ENCODE measurements at regions not wholly inside any gene's neighbourhood (a gene's known extent, or its start where the extent isn't known, plus 50 kb on each side); places are given as distances from the start of the nearest gene placed in this dataset.
"Not testable (repeated sequence)": the region's sequence is repeated elsewhere in the genome, so short reads cannot be mapped to it uniquely, and the experiment has no call there.

DNA sequence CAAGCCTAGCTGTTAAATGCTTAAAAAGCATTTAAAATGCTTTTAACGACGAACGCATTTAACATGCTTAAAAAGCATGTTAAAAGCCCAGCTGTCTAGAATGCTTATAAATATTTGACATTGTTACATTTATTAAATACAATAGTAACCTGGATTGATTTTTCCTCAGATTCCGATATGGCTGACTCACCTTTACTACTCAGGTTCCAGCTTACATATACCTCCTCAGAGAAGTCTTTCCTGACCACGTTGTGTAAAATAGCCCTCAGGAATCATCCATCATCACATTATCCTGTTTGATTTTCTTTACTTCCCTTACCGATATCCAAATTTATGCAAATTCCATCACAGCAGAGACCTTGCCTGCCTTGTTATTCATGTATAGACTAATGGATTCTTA, 51.4 kb downstream of the SLC41A2 start:
- no peaks in the 10 kb centered on the region for H3K9me3 ChIP-seq (ENCODE audit: insufficient read depth, low read depth, low read length)
- no peaks in the 10 kb centered on the region for H3K36me3 ChIP-seq (ENCODE audit: insufficient read depth, low read length)
- no peak overlapping the region for H3K27ac Mint-ChIP-seq (ENCODE audit: unreplicated experiment)
- no peak overlapping the region for H3K4me2 ChIP-seq (ENCODE audit: low read length)
- peaks cover 4% of the 10 kb centered on the region for H3K4me1 ChIP-seq (ENCODE audit: insufficient read depth, low read length)
- H3K4me1 Mint-ChIP-seq (ENCODE audit: low read depth, unreplicated experiment), result peaks cover 10% of the 10 kb centered on the region
- no peak for DNase-seq (ENCODE audit: low read depth)
- H3K4me3 ChIP-seq (ENCODE audit: insufficient read depth, low read depth, low read length), result no peak overlapping the region
- FAIRE-seq, result no peak
- TF ChIP-seq, protein P1, sequence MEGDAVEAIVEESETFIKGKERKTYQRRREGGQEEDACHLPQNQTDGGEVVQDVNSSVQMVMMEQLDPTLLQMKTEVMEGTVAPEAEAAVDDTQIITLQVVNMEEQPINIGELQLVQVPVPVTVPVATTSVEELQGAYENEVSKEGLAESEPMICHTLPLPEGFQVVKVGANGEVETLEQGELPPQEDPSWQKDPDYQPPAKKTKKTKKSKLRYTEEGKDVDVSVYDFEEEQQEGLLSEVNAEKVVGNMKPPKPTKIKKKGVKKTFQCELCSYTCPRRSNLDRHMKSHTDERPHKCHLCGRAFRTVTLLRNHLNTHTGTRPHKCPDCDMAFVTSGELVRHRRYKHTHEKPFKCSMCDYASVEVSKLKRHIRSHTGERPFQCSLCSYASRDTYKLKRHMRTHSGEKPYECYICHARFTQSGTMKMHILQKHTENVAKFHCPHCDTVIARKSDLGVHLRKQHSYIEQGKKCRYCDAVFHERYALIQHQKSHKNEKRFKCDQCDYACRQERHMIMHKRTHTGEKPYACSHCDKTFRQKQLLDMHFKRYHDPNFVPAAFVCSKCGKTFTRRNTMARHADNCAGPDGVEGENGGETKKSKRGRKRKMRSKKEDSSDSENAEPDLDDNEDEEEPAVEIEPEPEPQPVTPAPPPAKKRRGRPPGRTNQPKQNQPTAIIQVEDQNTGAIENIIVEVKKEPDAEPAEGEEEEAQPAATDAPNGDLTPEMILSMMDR (IDR thresholded peaks at IDR 0.05; ENCODE audit: insufficient read depth, low read depth, low read length), result no peak
- TF ChIP-seq EZH2 (IDR thresholded peaks at IDR 0.05; ENCODE audit: insufficient read depth, low read length), result no peak
- no peaks in the 10 kb centered on the region for H3K27me3 Mint-ChIP-seq (ENCODE audit: low read depth, unreplicated experiment)
- H3K27me3 ChIP-seq (ENCODE audit: insufficient read depth, low read length), result peaks cover 5% of the 10 kb centered on the region
- no peak overlapping the region for H3K27ac ChIP-seq (ENCODE audit: low read depth, low read length)
- H2AFZ ChIP-seq (ENCODE audit: low read depth, low read length), result no peak overlapping the region
- no peak overlapping the region for H3K4me3 Mint-ChIP-seq (ENCODE audit: unreplicated experiment)
- H3K79me2 ChIP-seq (ENCODE audit: insufficient read depth, low read length), result no peaks in the 10 kb centered on the region
- H3K36me3 Mint-ChIP-seq (ENCODE audit: low read depth, unreplicated experiment), result peaks cover 7% of the 10 kb centered on the region
- H3K9ac ChIP-seq (ENCODE audit: low read length), result no peak overlapping the region
- H4K20me1 ChIP-seq (ENCODE audit: insufficient read depth, low read length), result peaks cover 5% of the 10 kb centered on the region
- no peaks in the 10 kb centered on the region for H3K9me3 Mint-ChIP-seq (ENCODE audit: unreplicated experiment)

DNA sequence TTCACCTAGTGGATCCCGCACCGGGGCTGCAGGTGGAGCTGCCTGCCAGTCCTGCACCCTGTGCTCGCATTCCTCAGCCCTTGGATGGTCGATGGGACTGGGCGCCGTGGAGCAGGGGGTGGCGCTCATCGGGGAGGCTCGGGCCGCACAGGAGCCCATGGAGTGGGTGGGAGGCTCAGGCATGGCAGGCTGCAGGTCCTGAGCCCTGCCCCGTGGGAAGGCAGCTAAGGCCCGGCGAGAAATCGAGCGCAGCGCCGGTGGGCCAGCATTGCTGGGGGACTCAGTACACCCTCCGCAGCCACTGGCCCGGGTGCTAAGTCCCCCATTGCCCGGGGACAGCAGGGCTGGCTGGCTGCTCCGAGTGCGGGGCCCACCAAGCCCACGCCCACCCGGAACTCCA, 52.6 kb downstream of the SLC41A2 start:
- H2AFZ ChIP-seq (ENCODE audit: low read depth, low read length); H3K79me2 ChIP-seq (ENCODE audit: insufficient read depth, low read length); H3K36me3 Mint-ChIP-seq (ENCODE audit: low read depth, unreplicated experiment); H4K20me1 ChIP-seq (ENCODE audit: insufficient read depth, low read length); H3K36me3 ChIP-seq (ENCODE audit: insufficient read depth, low read length); H3K27ac Mint-ChIP-seq (ENCODE audit: unreplicated experiment); H3K4me3 ChIP-seq (ENCODE audit: insufficient read depth, low read depth, low read length); H3K4me3 Mint-ChIP-seq (ENCODE audit: unreplicated experiment); H3K27ac ChIP-seq (ENCODE audit: low read depth, low read length); H3K4me2 ChIP-seq (ENCODE audit: low read length); FAIRE-seq; DNase-seq (ENCODE audit: low read depth); H3K9me3 Mint-ChIP-seq (ENCODE audit: unreplicated experiment); H3K27me3 ChIP-seq (ENCODE audit: insufficient read depth, low read length); H3K27me3 Mint-ChIP-seq (ENCODE audit: low read depth, unreplicated experiment); H3K4me1 ChIP-seq (ENCODE audit: insufficient read depth, low read length); H3K9me3 ChIP-seq (ENCODE audit: insufficient read depth, low read depth, low read length); H3K9ac ChIP-seq (ENCODE audit: low read length): not testable (repeated sequence)
- peaks cover 10% of the 10 kb centered on the region for H3K4me1 Mint-ChIP-seq (ENCODE audit: low read depth, unreplicated experiment)

DNA sequence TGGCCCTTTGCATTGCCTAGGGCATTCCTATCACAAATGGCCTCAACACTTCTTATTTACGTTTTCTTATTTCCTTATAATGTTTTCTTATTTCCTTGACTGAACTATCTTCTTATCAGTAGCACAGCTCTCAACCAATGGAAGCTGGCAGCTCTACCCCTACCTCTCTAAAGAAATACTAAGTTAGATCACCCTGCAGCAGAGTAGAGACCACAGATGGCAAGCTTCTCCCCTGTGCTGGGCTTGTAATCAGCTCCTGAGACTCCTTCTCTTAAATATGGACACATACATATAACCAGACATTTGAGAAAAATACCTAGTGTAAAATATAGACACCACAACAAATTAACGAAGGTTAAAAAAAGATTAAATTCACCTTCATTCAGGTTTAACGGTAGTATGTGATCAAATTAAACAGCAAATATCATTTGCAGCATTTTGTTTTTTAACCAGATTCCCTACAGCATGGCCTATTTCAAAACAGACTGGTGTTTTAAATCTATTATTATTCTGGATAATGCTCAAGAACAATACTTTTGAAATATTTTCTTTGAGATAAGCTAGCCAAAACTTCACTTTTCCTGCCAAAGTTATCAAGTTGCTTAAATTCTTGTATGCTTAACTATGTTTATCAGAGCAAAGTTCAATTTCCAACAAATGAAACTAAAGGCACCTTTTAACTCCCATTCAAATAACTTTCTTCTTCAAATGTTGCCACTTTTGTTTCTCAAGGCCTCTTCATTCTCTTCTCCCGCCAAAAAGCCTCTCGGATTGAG, 54.3 kb downstream of the SLC41A2 start:
- H3K9me3 ChIP-seq (ENCODE audit: insufficient read depth, low read depth, low read length), result no peaks in the 10 kb centered on the region
- peaks cover 14% of the 10 kb centered on the region for H3K36me3 Mint-ChIP-seq (ENCODE audit: low read depth, unreplicated experiment)

More for the DNA sequence above, 54.3 kb downstream of the SLC41A2 start:
- Mint-ChIP-seq H3K4me1 (ENCODE audit: low read depth, unreplicated experiment) (no peaks in the 10 kb centered on the region), H3K27me3 (ENCODE audit: low read depth, unreplicated experiment) (no peaks in the 10 kb centered on the region), H3K9me3 (ENCODE audit: unreplicated experiment) (no peaks in the 10 kb centered on the region), H3K27ac (ENCODE audit: unreplicated experiment) (no peak overlapping the region), H3K4me3 (ENCODE audit: unreplicated experiment) (no peak overlapping the region)
- no peak overlapping the region for H2AFZ ChIP-seq (ENCODE audit: low read depth, low read length)
- H3K36me3 ChIP-seq (ENCODE audit: insufficient read depth, low read length), result no peaks in the 10 kb centered on the region
- peaks cover 5% of the 10 kb centered on the region for H4K20me1 ChIP-seq (ENCODE audit: insufficient read depth, low read length)
- FAIRE-seq, result no peak
- TF ChIP-seq, protein P1 (IDR thresholded peaks at IDR 0.05; ENCODE audit: insufficient read depth, low read depth, low read length), result no peak
- no peak for TF ChIP-seq EZH2 (IDR thresholded peaks at IDR 0.05; ENCODE audit: insufficient read depth, low read length)
- H3K4me3 ChIP-seq (ENCODE audit: insufficient read depth, low read depth, low read length), result no peak overlapping the region
- peak; percentile 80 for DNase-seq (ENCODE audit: low read depth)
- peaks cover 4% of the 10 kb centered on the region for H3K4me1 ChIP-seq (ENCODE audit: insufficient read depth, low read length)
- no peak overlapping the region for H3K4me2 ChIP-seq (ENCODE audit: low read length)
- H3K9ac ChIP-seq (ENCODE audit: low read length), result no peak overlapping the region
- H3K27ac ChIP-seq (ENCODE audit: low read depth, low read length), result no peak overlapping the region
- H3K27me3 ChIP-seq (ENCODE audit: insufficient read depth, low read length), result peaks cover 5% of the 10 kb centered on the region
- no peaks in the 10 kb centered on the region for H3K79me2 ChIP-seq (ENCODE audit: insufficient read depth, low read length)
